GM12891 (cell line): ENCODE measurements at regions not wholly inside any gene's neighbourhood (a gene's known extent, or its start where the extent isn't known, plus 50 kb on each side); places are given as distances from the start of the nearest gene placed in this dataset.

Experiments used
- POLR2A ChIP-seq: IDR thresholded peaks from 2 replicates; pipeline ENCODE4 v1.6.1; 2011; ENCODE audit warnings: low read depth, low read length, control low read depth
- POLR2AphosphoS5 ChIP-seq: IDR thresholded peaks from 2 replicates; pipeline ENCODE4 v1.6.1; 2011; ENCODE audit warnings: low read depth, low read length, control low read depth
- TAF1 ChIP-seq: IDR thresholded peaks from 2 replicates; pipeline ENCODE4 v1.6.1; 2011; ENCODE audit warnings: low read depth, low read length, control low read depth

DNA sequence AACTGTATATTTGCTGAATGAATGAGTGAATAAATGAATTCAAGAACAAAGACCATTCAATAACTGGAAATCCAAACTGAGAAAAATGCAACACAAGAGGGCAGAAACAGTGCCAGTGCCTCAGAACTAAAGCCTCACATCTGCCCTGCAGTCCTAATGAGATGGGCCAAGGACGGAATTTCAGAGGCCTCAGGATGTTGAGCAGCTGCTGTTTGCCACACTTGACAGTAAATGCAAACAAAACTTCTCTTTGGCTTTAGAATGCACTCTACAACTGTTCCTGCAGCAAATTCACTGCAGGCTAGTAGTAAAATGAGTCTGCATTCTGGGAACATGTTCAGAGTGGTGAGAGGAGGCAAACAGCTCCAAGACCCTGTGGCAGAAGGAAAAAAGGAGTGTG, 177.6 kb upstream of the LRFN2 start:
- TF ChIP-seq POLR2A (no peak), TAF1 (no peak), POLR2AphosphoS5 (no peak)
